HG03342 (cell line): ENCODE measurements at regions not wholly inside any gene's neighbourhood (a gene's known extent, or its start where the extent isn't known, plus 50 kb on each side); places are given as distances from the start of the nearest gene placed in this dataset.
A peak's percentile ranks its signal among the peaks of the same experiment; 100 is the strongest.
"Not testable (repeated sequence)": the region's sequence is repeated elsewhere in the genome, so short reads cannot be mapped to it uniquely, and the experiment has no call there.

Experiments
- ATAC-seq: cut with Tn5 transposase; IDR thresholded peaks from one replicate; pipeline ENCODE4 v1.9.1; 2021; ENCODE audit warnings: mild to moderate bottlenecking, moderate library complexity; ENCODE audit not compliant: unreplicated experiment

- ATAC-seq: peak; percentile 72
These were observed 86.2 kb upstream of the ARID1B start for GRCh38 chr6:156691018-156691417.

GRCh38 chr6:156689656-156690055 lies 87.5 kb upstream of the ARID1B start:
- no peak for ATAC-seq

- ATAC-seq: no peak
These were observed 88.6 kb upstream of the ARID1B start for GRCh38 chr6:156688620-156688971.

GRCh38 chr6:156687789-156688619 lies 89.2 kb upstream of the ARID1B start:
- ATAC-seq: no peak

- peak; percentile 59 for ATAC-seq
These were observed 90.0 kb upstream of the ARID1B start for GRCh38 chr6:156686995-156687788.

GRCh38 chr6:156686301-156686994 lies 90.7 kb upstream of the ARID1B start:
- no peak for ATAC-seq

GRCh38 chr6:156685823-156686222 lies 91.4 kb upstream of the ARID1B start:
- no peak for ATAC-seq

- ATAC-seq: no peak
These were observed 93.4 kb upstream of the ARID1B start for GRCh38 chr6:156683821-156684220.

- no peak for ATAC-seq
These were observed 100.5 kb upstream of the ARID1B start for GRCh38 chr6:156676721-156677120.

GRCh38 chr6:156674197-156674596 lies 103.0 kb upstream of the ARID1B start:
- no peak for ATAC-seq

GRCh38 chr6:156670097-156670496 lies 107.1 kb upstream of the ARID1B start:
- ATAC-seq: not testable (repeated sequence)

- no peak for ATAC-seq
These were observed 115.1 kb upstream of the ARID1B start for GRCh38 chr6:156662025-156662445.

GRCh38 chr6:156660389-156660788 lies 116.8 kb upstream of the ARID1B start:
- ATAC-seq: no peak

GRCh38 chr6:156659822-156660198 lies 117.4 kb upstream of the ARID1B start:
- ATAC-seq: no peak

- no peak for ATAC-seq
These were observed 118.0 kb upstream of the ARID1B start for GRCh38 chr6:156658966-156659821.

- no peak for ATAC-seq
These were observed 118.8 kb upstream of the ARID1B start for GRCh38 chr6:156658186-156658965.

- ATAC-seq: no peak
These were observed 119.9 kb upstream of the ARID1B start for GRCh38 chr6:156657296-156657695.

GRCh38 chr6:156654919-156655918 lies 122.0 kb upstream of the ARID1B start:
- ATAC-seq: no peak
